Uterus (tissue), 2 donors: ENCODE measurements at regions not wholly inside any gene's neighbourhood (a gene's known extent, or its start where the extent isn't known, plus 50 kb on each side); places are given as distances from the start of the nearest gene placed in this dataset.

Experiments
- CTCF ChIP-seq, 4 experiments: fragments of 200-600 bp in 2 of 4; fragments of 450-650 bp in 2 of 4; sonication (generic) in 2 of 4; IDR thresholded peaks; one replicate each; pipeline ENCODE4 v1.5.1; 2016 to 2019; ENCODE audit warnings: antibody characterized with exemption in 4 of 4, mild to moderate bottlenecking in 2 of 4, moderate library complexity in 1 of 4
- POLR2A ChIP-seq, 2 donors: fragments of 450-650 bp; IDR thresholded peaks; one replicate each; pipeline ENCODE4 v1.6.1; 2016; ENCODE audit warnings: antibody characterized with exemption in 2 of 2, mild to moderate bottlenecking in 1 of 2, moderate library complexity in 1 of 2

GRCh38 chr6:98002678-98003077, 719.7 kb upstream of the MMS22L start:
- TF ChIP-seq POLR2A (IDR thresholded peaks at IDR 0.05) (no peak), CTCF (IDR thresholded peaks at IDR 0.05) (no peak)
